Stimulated activated CD8-positive, alpha-beta memory T cell treated with anti-CD3 and anti-CD28 coated beads, Interleukin-15, amount 100 ng/mL, for 24 hours (primary cell): ENCODE measurements at regions not wholly inside any gene's neighbourhood (a gene's known extent, or its start where the extent isn't known, plus 50 kb on each side); places are given as distances from the start of the nearest gene placed in this dataset.
A peak's percentile ranks its signal among the peaks of the same experiment; 100 is the strongest.
"Not testable (repeated sequence)": the region's sequence is repeated elsewhere in the genome, so short reads cannot be mapped to it uniquely, and the experiment has no call there.

Source experiments
- DNase-seq: peaks from one replicate; pipeline ENCODE4 v3.0.0-alpha.2; 2020; ENCODE audit warnings: low read depth

- no peak for DNase-seq
Observed at GRCh38 chr17:27209316-27209715, 84.6 kb upstream of the WSB1 start.

- DNase-seq = not testable (repeated sequence)
Observed at GRCh38 chr17:27210809-27211208, 83.1 kb upstream of the WSB1 start.

GRCh38 chr17:27216836-27217235 lies 77.1 kb upstream of the WSB1 start:
- DNase-seq = no peak

- no peak for DNase-seq
Observed at GRCh38 chr17:27217631-27218030, 76.3 kb upstream of the WSB1 start.

- no peak for DNase-seq
Observed at GRCh38 chr17:27218041-27218440, 75.9 kb upstream of the WSB1 start.

GRCh38 chr17:27218719-27219488 lies 75.0 kb upstream of the WSB1 start:
- DNase-seq = no peak

GRCh38 chr17:27222515-27222914 lies 71.4 kb upstream of the WSB1 start:
- no peak for DNase-seq

GRCh38 chr17:27224526-27225315 lies 69.2 kb upstream of the WSB1 start:
- no peak for DNase-seq

- no peak for DNase-seq
Observed at GRCh38 chr17:27226611-27227230, 67.2 kb upstream of the WSB1 start.

GRCh38 chr17:27230996-27231395 lies 62.9 kb upstream of the WSB1 start:
- no peak for DNase-seq

- no peak for DNase-seq
Observed at GRCh38 chr17:27232328-27232727, 61.6 kb upstream of the WSB1 start.

GRCh38 chr17:27233059-27233458 lies 60.9 kb upstream of the WSB1 start:
- no peak for DNase-seq

GRCh38 chr17:27233776-27234175 lies 60.1 kb upstream of the WSB1 start:
- no peak for DNase-seq

GRCh38 chr17:27236717-27237315 lies 57.1 kb upstream of the WSB1 start:
- peak; percentile 61 for DNase-seq

GRCh38 chr17:27237890-27238289 lies 56.0 kb upstream of the WSB1 start:
- DNase-seq = no peak

- DNase-seq = no peak
Observed at GRCh38 chr17:27239046-27239445, 54.9 kb upstream of the WSB1 start.

- no peak for DNase-seq
Observed at GRCh38 chr17:27239584-27239983, 54.3 kb upstream of the WSB1 start.

- DNase-seq = no peak
Observed at GRCh38 chr17:27240086-27240801, 53.7 kb upstream of the WSB1 start.

- no peak for DNase-seq
Observed at GRCh38 chr17:27240802-27241155, 53.1 kb upstream of the WSB1 start.

GRCh38 chr17:27241346-27241946 lies 52.5 kb upstream of the WSB1 start:
- DNase-seq = no peak

- DNase-seq = no peak
Observed at GRCh38 chr17:27242951-27243350, 51.0 kb upstream of the WSB1 start.

GRCh38 chr17:27244011-27244410 lies 49.9 kb upstream of the WSB1 start:
- DNase-seq = no peak
